SU-DHL-6 (cell line): ENCODE measurements at regions not wholly inside any gene's neighbourhood (a gene's known extent, or its start where the extent isn't known, plus 50 kb on each side); places are given as distances from the start of the nearest gene placed in this dataset.

Experiments used
- H2AFZ ChIP-seq: fragments of 200-600 bp; sonication (generic); 2 replicates; pipeline ENCODE4 v1.6.1; 2014; ENCODE audit warnings: low read depth, mild to moderate bottlenecking, moderate library complexity, mixed read lengths, antibody characterized with exemption, low read length; ENCODE audit not compliant: severe bottlenecking
- H3F3A ChIP-seq: fragments of 200-600 bp; shearing (Covaris generic); 2 replicates; pipeline ENCODE4 v1.6.0; 2016; ENCODE audit warnings: antibody characterized with exemption, mild to moderate bottlenecking; ENCODE audit not compliant: insufficient read depth
- H3K27ac ChIP-seq: fragments of 200-600 bp; sonication (generic); 2 replicates; pipeline ENCODE4 v1.5.1; 2016; ENCODE audit warnings: low read depth, mild to moderate bottlenecking, low read length, moderate library complexity, mixed read lengths
- H3K27me3 ChIP-seq: fragments of 200-600 bp; sonication (generic), shearing (Covaris generic); 2 replicates; pipeline ENCODE4 v1.6.0; 2014; ENCODE audit warnings: mild to moderate bottlenecking, low read length
- H3K36me3 ChIP-seq: fragments of 200-600 bp; sonication (generic); 2 replicates; pipeline ENCODE4 v1.6.1; 2014; ENCODE audit warnings: mild to moderate bottlenecking, low read length, mixed read lengths
- H3K4me2 ChIP-seq: fragments of 300-600, 200-600 bp; shearing (Covaris generic), sonication (generic); 2 replicates; pipeline ENCODE4 v1.6.0; 2014; ENCODE audit warnings: low read length, low read depth, mild to moderate bottlenecking; ENCODE audit not compliant: poor library complexity, severe bottlenecking
- H3K4me3 ChIP-seq: fragments of 200-600 bp; sonication (generic); 2 replicates; pipeline ENCODE4 v1.5.1; 2014; ENCODE audit warnings: antibody characterized with exemption, low read length, mild to moderate bottlenecking, mixed read lengths; ENCODE audit not compliant: insufficient read depth, poor library complexity, severe bottlenecking
- H3K79me2 ChIP-seq: fragments of 200-600 bp; sonication (generic); 2 replicates; pipeline ENCODE4 v1.6.1; 2014; ENCODE audit warnings: mild to moderate bottlenecking, low read length, moderate library complexity; ENCODE audit not compliant: insufficient read depth
- H3K9ac ChIP-seq: fragments of 200-600 bp; sonication (generic); 2 replicates; pipeline ENCODE4 v1.7.0; 2014; ENCODE audit warnings: mild to moderate bottlenecking, low read length
- H3K9me2 ChIP-seq: fragments of 200-600 bp; sonication (generic); replicated peaks from 2 replicates; pipeline ENCODE4 v1.6.1; 2014; ENCODE audit warnings: low read length; ENCODE audit not compliant: insufficient read depth
- H3K9me3 ChIP-seq: fragments of 200-600 bp; sonication (generic); 2 replicates; pipeline ENCODE4 v1.6.1; 2014; ENCODE audit warnings: low read length, mixed read lengths; ENCODE audit not compliant: insufficient read depth
- H4K20me1 ChIP-seq: fragments of 200-600 bp; sonication (generic); 2 replicates; pipeline ENCODE4 v1.6.1; 2014; ENCODE audit warnings: low read depth, mild to moderate bottlenecking, antibody characterized with exemption, low read length, moderate library complexity, mixed read lengths
- CTCF ChIP-seq: fragments of 200-600 bp; sonication (generic); IDR thresholded peaks from one replicate; pipeline ENCODE4 v1.5.1; 2017; ENCODE audit warnings: antibody characterized with exemption, mild to moderate bottlenecking, low read length, moderate library complexity; ENCODE audit not compliant: insufficient read depth, poor library complexity, severe bottlenecking
- EZH2phosphoT487 ChIP-seq: fragments of 200-600 bp; sonication (generic), shearing (Covaris generic); conservative IDR thresholded peaks from 2 replicates; pipeline ENCODE4 v1.6.1; 2018; ENCODE audit warnings: mild to moderate bottlenecking, antibody characterized with exemption, low read length, moderate library complexity, mixed read lengths

GRCh38 chr9:107219486-107220077, 63.5 kb upstream of the RAD23B start:
- H3K27ac ChIP-seq: no peak overlapping the region
- no peak overlapping the region for H3K4me2 ChIP-seq
- no peaks in the 10 kb centered on the region for H3K27me3 ChIP-seq
- H3K9ac ChIP-seq: no peak overlapping the region
- TF ChIP-seq EZH2phosphoT487 (no peak), CTCF (no peak)
- H3K79me2 ChIP-seq: no peaks in the 10 kb centered on the region
- H3K36me3 ChIP-seq: no peaks in the 10 kb centered on the region
- no peaks in the 10 kb centered on the region for H3K9me2 ChIP-seq
- no peaks in the 10 kb centered on the region for H4K20me1 ChIP-seq
- H3K9me3 ChIP-seq: no peaks in the 10 kb centered on the region
- no peak overlapping the region for H2AFZ ChIP-seq
- no peak overlapping the region for H3K4me3 ChIP-seq
- H3F3A ChIP-seq: no peaks in the 10 kb centered on the region

- H3K4me2 ChIP-seq: no peak overlapping the region
- no peaks in the 10 kb centered on the region for H3K9me2 ChIP-seq
- no peak overlapping the region for H3K9ac ChIP-seq
- TF ChIP-seq EZH2phosphoT487 (no peak), CTCF (no peak)
- H3K9me3 ChIP-seq: no peaks in the 10 kb centered on the region
- no peaks in the 10 kb centered on the region for H3F3A ChIP-seq
- no peak overlapping the region for H3K4me3 ChIP-seq
- H3K27me3 ChIP-seq: no peaks in the 10 kb centered on the region
- no peaks in the 10 kb centered on the region for H4K20me1 ChIP-seq
- H3K27ac ChIP-seq: no peak overlapping the region
- no peaks in the 10 kb centered on the region for H3K36me3 ChIP-seq
- H3K79me2 ChIP-seq: no peaks in the 10 kb centered on the region
- no peak overlapping the region for H2AFZ ChIP-seq
Measured at GRCh38 chr9:107221321-107221720, 61.8 kb upstream of the RAD23B start.

- H3K36me3 ChIP-seq: no peaks in the 10 kb centered on the region
- H3K4me2 ChIP-seq: no peak overlapping the region
- no peak overlapping the region for H2AFZ ChIP-seq
- no peaks in the 10 kb centered on the region for H3F3A ChIP-seq
- no peaks in the 10 kb centered on the region for H3K27me3 ChIP-seq
- no peaks in the 10 kb centered on the region for H3K9me2 ChIP-seq
- H3K9me3 ChIP-seq: no peaks in the 10 kb centered on the region
- no peaks in the 10 kb centered on the region for H3K79me2 ChIP-seq
- no peaks in the 10 kb centered on the region for H4K20me1 ChIP-seq
- H3K9ac ChIP-seq: no peak overlapping the region
- no peak overlapping the region for H3K27ac ChIP-seq
- no peak for TF ChIP-seq CTCF
- no peak for TF ChIP-seq EZH2phosphoT487
- H3K4me3 ChIP-seq: no peak overlapping the region
Measured at GRCh38 chr9:107222020-107222522, 61.0 kb upstream of the RAD23B start.
